Parathyroid adenoma (tissue), 2 donors: ENCODE measurements at regions not wholly inside any gene's neighbourhood (a gene's known extent, or its start where the extent isn't known, plus 50 kb on each side); places are given as distances from the start of the nearest gene placed in this dataset.

Source experiments
- H2AFZ ChIP-seq: fragments of 300-600 bp; sonication (generic); one replicate; pipeline ENCODE4 v1.7.0; 2017; ENCODE audit warnings: antibody characterized with exemption, mild to moderate bottlenecking
- H3K27ac ChIP-seq: fragments of 300-600 bp; sonication (generic); one replicate; pipeline ENCODE4 v1.7.0; 2017
- H3K27me3 ChIP-seq: fragments of 300-600 bp; sonication (generic); one replicate; pipeline ENCODE4 v1.7.0; 2017; ENCODE audit warnings: low read length; ENCODE audit not compliant: control insufficient read depth, insufficient read depth
- H3K36me3 ChIP-seq: fragments of 300-600 bp; sonication (generic); one replicate; pipeline ENCODE4 v1.7.0; 2017; ENCODE audit warnings: low read length; ENCODE audit not compliant: control insufficient read depth, insufficient read depth
- H3K4me1 ChIP-seq: fragments of 300-600 bp; sonication (generic); one replicate; pipeline ENCODE4 v1.7.0; 2017; ENCODE audit warnings: control low read depth
- H3K4me2 ChIP-seq: fragments of 300-600 bp; sonication (generic); one replicate; pipeline ENCODE4 v1.7.0; 2017; ENCODE audit warnings: low read length
- H3K4me3 ChIP-seq: fragments of 300-600 bp; sonication (generic); one replicate; pipeline ENCODE4 v1.7.0; 2017; ENCODE audit warnings: low read depth, low read length
- H3K79me2 ChIP-seq: fragments of 300-600 bp; sonication (generic); one replicate; pipeline ENCODE4 v1.7.0; 2017; ENCODE audit warnings: control low read depth
- H3K9ac ChIP-seq: fragments of 300-600 bp; sonication (generic); one replicate; pipeline ENCODE4 v1.7.0; 2017; ENCODE audit warnings: mild to moderate bottlenecking
- H3K9me3 ChIP-seq: fragments of 300-600 bp; sonication (generic); one replicate; pipeline ENCODE4 v1.7.0; 2017; ENCODE audit warnings: low read length; ENCODE audit not compliant: control insufficient read depth
- TF ChIP-seq, protein P1 (sequence below): fragments of 300-600 bp; sonication (generic); IDR thresholded peaks from one replicate; pipeline ENCODE4 v1.7.0; 2017; ENCODE audit warnings: antibody characterized with exemption, mild to moderate bottlenecking
- donor health status: primary hyperparathyroidism.

DNA sequence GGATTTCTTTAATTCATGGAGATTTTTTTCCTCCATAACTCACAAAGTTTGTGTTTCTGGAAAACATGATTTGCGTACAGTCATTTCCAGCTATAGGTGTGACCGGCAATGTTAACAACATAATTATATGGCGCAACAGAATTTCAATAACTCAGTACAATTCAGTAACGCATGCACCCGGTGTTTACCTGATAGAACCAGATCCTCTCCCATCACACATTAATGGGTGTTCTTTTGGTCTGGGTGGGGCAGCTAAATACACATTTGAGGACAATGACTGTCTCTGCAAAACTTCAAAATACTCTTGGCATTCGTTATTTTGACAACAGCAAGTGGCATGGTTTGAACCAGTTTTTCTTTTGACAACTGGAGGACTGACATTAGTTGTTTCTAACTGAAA is 102.3 kb downstream of the KLF6 start:
- Histone ChIP-seq H3K36me3 (no peaks in the 10 kb centered on the region), H3K4me3 (no peak overlapping the region), H3K4me1 (no peaks in the 10 kb centered on the region), H3K27me3 (no peaks in the 10 kb centered on the region), H3K4me2 (no peak overlapping the region), H3K9me3 (no peaks in the 10 kb centered on the region), H3K27ac (no peak overlapping the region), H3K79me2 (no peaks in the 10 kb centered on the region), H3K9ac (no peak overlapping the region), H2AFZ (no peak overlapping the region)
- TF ChIP-seq, protein P1, sequence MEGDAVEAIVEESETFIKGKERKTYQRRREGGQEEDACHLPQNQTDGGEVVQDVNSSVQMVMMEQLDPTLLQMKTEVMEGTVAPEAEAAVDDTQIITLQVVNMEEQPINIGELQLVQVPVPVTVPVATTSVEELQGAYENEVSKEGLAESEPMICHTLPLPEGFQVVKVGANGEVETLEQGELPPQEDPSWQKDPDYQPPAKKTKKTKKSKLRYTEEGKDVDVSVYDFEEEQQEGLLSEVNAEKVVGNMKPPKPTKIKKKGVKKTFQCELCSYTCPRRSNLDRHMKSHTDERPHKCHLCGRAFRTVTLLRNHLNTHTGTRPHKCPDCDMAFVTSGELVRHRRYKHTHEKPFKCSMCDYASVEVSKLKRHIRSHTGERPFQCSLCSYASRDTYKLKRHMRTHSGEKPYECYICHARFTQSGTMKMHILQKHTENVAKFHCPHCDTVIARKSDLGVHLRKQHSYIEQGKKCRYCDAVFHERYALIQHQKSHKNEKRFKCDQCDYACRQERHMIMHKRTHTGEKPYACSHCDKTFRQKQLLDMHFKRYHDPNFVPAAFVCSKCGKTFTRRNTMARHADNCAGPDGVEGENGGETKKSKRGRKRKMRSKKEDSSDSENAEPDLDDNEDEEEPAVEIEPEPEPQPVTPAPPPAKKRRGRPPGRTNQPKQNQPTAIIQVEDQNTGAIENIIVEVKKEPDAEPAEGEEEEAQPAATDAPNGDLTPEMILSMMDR: no peak

DNA sequence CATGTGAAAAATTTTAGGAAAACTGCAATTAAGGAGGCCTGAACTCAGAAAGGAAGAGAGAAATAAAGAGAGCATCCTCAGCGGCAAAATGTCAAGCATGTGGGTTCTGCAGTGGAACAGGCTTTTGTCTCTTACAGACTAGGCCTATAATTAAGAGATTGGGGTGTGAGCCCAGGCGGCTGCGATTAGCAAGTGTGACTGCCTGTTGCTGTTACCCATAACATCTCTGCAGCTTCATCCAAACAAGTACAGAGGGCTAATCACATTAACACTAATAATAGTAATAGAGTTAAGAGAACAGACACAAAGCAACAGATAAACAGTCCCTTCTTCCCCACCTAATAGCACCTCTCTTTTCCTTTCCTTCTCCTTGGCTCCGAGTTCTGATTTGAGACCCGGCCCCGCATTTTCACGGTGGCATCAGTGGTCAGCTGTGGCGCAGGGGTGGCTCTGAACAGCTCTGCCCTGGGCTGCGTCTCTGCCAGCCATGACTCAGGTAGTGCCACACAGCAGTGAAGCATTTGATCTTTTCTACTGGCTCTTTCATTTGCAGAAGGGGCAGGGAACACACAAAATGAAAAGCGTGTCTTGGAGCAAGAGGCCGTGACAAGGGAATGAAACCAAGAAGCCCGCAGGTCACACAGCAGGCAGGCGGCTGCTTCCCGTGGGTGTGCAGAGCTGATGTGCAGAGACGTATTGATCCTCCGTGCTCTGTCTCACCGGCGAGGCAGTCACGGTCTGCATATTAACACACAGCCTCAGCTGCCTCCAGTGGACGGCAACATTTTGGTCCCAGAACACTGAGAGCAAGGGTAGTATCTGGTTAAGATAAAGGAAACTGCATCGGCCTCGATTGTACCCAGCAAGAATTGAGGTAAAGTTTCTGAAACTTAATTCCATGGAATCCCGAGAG is 103.1 kb downstream of the KLF6 start:
- Histone ChIP-seq H3K27me3 (no peaks in the 10 kb centered on the region), H3K36me3 (no peaks in the 10 kb centered on the region), H3K79me2 (no peaks in the 10 kb centered on the region), H3K4me2 (no peak overlapping the region), H2AFZ (no peak overlapping the region), H3K9ac (no peak overlapping the region), H3K27ac (no peak overlapping the region), H3K9me3 (no peaks in the 10 kb centered on the region), H3K4me1 (no peaks in the 10 kb centered on the region), H3K4me3 (no peak overlapping the region)
- TF ChIP-seq, protein P1: no peak

DNA sequence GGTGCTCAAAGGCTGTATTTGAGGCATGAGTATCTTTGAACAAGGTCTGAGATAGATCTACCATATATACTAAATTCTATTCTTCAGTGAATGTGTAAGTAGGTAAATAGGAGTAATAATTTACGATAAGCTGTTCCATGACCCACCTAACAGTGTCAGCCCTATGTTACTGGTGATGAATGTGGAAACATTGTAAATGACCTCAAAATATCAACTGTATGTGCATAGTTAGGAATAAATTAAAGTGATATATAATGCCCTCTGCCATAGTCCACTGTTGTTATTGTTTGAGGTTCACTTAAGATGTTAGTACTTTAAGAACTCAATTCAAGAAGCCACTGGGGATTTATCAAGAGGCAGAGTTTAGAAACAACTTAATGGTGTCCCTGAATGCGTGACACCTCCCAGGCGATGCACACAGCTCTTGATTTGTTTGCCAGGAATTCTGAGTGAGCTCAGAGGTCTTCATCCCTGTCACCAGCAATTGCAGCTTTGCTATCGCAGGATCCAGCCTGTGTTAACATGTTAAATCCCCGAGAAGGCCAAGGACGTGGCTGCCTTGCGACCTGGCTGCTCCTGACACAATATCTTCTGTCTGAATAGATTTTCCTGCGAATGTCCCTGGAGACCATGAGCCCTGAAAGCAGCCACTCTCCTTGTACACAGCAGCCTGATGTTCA is 104.9 kb downstream of the KLF6 start:
- Histone ChIP-seq H3K9ac (no peak overlapping the region), H2AFZ (no peak overlapping the region), H3K4me1 (no peaks in the 10 kb centered on the region), H3K4me2 (no peak overlapping the region), H3K79me2 (no peaks in the 10 kb centered on the region), H3K4me3 (no peak overlapping the region), H3K36me3 (no peaks in the 10 kb centered on the region), H3K27me3 (no peaks in the 10 kb centered on the region), H3K27ac (no peak overlapping the region), H3K9me3 (no peaks in the 10 kb centered on the region)
- TF ChIP-seq, protein P1: no peak

DNA sequence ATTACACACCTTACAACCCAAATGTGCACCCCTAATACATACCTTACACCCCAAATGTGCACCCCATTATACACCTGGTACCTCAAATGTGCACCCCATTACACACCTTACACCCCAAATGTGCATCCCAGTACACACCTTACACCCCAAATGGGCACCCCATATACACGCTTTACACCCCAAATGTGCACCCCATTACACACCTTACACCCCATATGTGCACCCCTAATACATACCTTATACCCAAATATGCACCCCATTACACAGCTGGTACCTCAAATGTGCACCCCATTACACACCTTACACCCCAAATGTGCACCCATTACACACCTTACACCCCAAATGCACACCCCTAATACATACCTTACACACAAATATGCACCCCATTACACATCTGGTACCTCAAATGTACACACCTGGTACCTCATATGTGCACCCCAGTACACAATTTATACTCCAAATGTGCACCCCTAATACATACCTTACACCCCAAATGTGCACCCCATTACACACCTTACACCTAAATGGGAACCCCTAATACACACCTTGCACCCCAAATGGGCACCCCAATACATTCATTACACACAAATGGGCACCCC is 106.3 kb downstream of the KLF6 start:
- TF ChIP-seq, protein P1: no peak
- H3K4me3 ChIP-seq: no peak overlapping the region
- H3K9me3 ChIP-seq: no peaks in the 10 kb centered on the region
- H3K4me2 ChIP-seq: no peak overlapping the region
- no peak overlapping the region for H3K9ac ChIP-seq
- no peaks in the 10 kb centered on the region for H3K27me3 ChIP-seq
- H3K79me2 ChIP-seq: no peaks in the 10 kb centered on the region
- H3K36me3 ChIP-seq: no peaks in the 10 kb centered on the region
- H3K27ac ChIP-seq: no peak overlapping the region
- no peak overlapping the region for H2AFZ ChIP-seq
- no peaks in the 10 kb centered on the region for H3K4me1 ChIP-seq
